GM04503 (cell line): ENCODE measurements at regions not wholly inside any gene's neighbourhood (a gene's known extent, or its start where the extent isn't known, plus 50 kb on each side); places are given as distances from the start of the nearest gene placed in this dataset.
"Not testable (repeated sequence)": the region's sequence is repeated elsewhere in the genome, so short reads cannot be mapped to it uniquely, and the experiment has no call there.

ENCODE experiments used
- DNase-seq: peaks from one replicate; pipeline ENCODE4 v3.0.0-alpha.2; 2012; ENCODE audit warnings: low read depth

DNA sequence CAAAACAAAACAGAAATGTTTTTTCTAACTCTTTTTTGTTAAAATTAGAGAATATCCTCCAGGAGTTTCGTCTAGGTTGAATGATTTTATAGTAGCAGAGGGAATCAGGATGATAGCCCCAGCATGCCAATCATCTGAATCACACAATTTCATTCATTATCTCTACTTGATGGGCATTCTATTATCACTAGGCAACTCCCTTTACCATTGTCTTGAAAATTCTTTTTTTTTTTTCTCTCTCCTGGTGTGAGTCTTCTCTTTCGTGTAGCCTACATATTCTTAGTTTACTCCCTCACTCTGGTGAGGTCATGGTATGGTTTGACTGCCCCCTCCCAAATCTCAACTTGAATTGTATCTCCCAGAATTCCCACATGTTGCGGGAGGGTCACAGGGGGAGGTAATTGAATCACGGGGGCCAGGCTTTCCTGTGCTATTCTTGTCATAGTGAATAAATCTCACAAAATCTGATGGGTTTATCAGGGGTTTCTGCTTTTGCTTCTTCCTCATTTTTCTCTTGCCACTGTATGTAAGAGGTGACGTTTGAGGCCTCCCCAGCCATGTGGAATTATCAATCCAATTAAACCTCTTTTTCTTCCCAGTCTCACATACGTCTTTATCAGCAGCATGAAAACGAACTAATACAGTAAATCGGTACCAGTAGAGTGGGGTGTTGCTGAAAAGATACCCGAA, 105.0 kb downstream of the OTUD1 start:
- no peak for DNase-seq

DNA sequence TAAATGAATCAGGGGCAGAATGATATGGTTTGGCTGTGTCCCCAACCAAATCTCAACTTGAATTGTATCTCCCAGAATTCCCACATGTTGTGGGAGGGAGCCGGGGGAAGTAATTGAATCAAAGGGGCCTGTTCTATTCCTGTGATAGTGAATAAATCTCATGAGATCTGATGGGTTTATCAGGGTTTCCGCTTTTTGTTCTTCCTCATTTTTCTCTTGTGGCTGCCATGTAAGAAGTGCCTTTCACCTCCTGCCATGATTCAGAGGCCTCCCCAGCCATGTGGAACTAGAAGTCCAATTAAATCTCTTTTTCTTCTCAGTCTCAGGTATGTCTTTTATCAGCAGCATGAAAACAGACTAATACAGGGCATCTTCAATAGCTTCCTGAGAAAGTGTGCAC, 107.0 kb downstream of the OTUD1 start:
- DNase-seq = not testable (repeated sequence)

DNA sequence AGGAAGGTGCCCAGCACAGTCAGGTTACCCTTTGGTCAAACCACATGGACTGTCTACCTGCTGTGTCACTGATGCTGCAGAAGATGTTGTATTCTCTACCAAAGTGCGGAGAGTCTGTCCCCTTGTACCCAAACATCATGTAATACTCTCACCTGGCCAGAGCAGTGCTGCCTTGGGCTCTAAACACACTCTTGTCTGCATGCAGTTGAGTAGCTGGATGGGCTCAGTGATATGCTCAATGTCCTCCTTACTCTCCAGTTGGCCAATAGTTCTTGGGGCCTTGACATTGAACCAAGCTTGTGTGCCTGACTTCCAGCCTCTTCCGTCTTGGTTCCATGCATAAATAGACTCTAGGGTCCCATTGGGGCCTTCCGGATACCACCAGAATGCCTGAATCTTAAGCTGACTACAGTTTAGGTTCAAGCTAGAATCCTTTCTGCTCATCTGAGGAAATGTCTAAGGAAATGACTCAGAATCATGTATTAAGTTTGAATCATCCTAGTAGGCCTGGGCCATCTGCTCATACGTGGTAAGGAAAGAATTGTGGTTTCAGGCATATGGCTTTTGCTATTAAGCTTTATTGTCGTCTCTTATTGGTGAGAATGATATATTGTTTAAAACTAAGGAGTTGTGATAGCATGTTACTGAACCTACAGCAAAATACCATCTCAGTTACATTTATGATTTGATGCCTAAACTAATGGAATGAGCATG, 118.0 kb downstream of the OTUD1 start:
- DNase-seq = no peak

DNA sequence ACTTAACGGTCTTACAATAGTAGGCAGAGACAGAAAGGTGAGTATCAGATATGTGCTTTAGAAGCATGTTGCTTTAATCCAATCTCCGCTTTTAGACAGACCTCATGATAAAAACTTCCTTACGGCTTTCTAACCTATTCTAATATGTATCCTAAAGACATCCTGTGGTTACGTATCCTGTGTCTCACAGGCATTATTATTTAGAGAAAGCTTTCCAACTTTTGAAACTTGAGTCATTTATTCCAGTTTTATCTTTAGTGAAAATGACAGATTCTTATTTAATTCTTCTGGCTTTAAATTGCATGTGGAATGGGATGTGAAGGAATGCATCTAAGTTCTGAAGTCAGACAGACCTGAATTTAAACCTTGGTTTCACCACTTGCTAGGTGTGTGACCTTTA, 118.9 kb downstream of the OTUD1 start:
- no peak for DNase-seq

DNA sequence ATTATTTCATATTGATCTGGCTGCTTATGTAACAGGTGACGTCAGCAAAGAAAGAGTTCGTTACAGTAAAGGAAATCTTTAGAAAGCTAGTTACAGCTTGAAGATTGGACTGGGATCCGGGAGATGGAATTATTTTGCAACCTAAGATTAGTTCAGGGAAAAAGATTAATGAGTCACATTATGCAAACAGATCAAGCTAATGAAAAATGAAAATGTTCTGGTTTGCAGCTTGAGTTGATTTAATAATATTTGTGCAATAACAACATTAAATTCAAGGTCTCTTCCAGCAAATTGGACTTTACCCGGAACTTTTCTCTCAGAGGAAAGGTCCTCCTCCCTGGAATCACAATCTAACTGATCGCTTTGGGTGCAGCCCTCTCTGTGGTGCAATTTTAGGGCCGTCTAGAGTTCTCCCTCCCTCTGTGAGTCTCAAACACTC, 119.5 kb downstream of the OTUD1 start:
- no peak for DNase-seq

DNA sequence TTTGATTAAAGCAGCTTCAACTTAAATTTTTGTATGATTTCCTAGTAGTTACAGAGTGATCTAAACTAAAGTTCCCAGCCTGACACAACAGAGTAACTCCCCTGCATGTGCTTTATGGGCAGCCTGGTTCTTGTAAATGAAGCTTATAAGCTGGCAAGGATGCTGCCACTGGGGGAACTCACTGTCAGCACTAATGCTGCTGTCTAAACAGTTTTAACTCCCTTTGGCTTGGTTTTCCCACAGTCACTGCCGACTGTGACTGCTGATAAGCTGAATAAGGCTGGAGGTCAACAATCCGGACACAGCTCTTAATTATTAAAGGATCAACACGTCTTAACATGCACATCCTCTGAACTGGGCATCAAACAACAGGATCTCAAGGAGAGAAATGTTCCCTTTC, 130.1 kb downstream of the OTUD1 start:
- no peak for DNase-seq

- DNase-seq = no peak
These were observed 133.0 kb downstream of the OTUD1 start for GRCh38 chr10:23571884-23572283.

DNA sequence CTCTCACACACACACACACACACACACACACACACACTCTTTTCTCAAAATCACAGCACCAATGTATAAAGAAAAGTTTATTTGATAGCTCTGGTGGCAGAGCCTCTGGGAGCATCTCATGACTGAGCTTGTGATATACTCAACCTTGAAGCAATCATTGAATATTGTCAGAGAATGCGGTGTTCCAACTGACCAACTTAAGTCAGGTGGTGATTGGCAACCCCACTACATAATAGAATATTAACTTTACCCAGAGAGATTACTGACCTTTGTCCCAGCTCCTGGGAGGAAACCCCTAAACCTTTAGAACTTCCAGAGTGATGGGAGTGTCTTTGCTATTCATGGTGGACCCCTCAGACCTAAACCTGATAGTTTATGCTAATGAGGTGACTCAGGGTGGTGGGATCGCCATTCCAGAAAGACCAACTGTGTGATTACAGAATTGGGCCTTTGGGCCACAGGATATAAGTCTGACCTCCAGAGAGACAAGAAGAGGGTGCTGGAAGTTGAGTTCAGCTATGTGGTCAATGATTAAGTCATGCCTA, 143.1 kb downstream of the OTUD1 start:
- DNase-seq = no peak

- no peak for DNase-seq
These were observed 145.5 kb downstream of the OTUD1 start for GRCh38 chr10:23584396-23584795.

- no peak for DNase-seq
These were observed 146.3 kb downstream of the OTUD1 start for GRCh38 chr10:23585186-23585585.

- DNase-seq = no peak
These were observed 146.8 kb downstream of the OTUD1 start for GRCh38 chr10:23585666-23586065.

DNA sequence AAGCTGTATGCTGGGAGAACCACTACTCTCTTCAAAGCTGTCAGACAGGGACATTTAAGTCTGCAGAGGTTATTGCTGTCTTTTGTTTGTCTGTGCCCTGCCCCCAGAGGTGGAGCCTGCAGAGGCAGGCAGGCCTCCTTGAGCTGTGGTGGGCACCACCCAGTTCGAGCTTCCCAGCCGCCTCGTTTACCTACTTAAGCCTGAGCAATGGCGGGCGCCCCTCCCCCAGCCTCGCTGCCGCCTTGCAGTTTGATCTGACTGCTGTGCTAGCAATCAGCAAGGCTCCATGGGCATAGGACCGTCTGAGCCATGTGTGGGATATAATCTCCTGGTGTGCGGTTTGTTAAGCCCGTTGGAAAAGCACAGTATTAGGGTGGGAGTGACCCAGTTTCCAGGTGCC, 156.4 kb downstream of the OTUD1 start:
- not testable (repeated sequence) for DNase-seq

DNA sequence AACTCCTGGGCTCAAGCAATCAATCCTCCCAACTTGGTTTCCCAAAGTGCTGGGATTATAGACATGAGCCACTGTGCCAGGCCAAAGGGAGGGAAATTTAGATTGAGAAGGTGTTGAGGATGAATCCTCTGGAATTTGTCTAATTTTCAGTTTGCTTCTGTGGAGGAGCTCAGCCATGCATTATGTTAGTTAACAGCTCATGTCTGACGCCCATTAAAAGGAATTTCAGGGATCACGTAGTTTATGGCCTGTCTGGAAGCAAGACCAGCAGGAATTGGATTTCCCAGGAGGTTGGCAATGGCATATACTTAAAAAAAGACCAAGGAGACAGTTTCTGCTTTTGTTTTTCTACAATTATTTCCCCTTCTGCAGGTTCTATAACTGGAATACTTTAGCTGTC, 165.7 kb downstream of the OTUD1 start:
- DNase-seq = no peak

- no peak for DNase-seq
These were observed 167.6 kb downstream of the OTUD1 start for GRCh38 chr10:23606456-23606855.

DNA sequence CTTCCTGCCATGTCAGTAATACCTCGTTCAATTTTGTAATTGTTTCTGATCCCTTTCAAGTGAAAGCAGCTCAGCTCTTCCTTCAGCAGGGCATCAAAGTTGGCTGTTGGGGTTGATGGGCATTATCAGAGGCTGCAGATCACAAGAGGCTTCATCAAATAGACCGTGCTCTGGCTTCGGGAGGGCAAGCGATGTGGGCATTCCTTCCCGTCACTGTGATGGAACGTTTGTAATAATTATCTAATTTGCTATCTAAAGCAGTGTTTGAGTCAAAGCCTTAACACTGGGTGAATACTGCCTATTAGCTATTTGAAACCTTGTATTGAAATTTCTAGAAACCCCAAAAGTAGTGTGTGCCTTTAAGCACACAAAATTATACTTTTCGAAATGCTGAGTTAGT, 170.1 kb downstream of the OTUD1 start:
- no peak for DNase-seq

- DNase-seq = no peak
These were observed 171.9 kb downstream of the OTUD1 start for GRCh38 chr10:23610626-23611307.

GRCh38 chr10:23611308-23612029, 172.6 kb downstream of the OTUD1 start:
- DNase-seq = no peak

DNA sequence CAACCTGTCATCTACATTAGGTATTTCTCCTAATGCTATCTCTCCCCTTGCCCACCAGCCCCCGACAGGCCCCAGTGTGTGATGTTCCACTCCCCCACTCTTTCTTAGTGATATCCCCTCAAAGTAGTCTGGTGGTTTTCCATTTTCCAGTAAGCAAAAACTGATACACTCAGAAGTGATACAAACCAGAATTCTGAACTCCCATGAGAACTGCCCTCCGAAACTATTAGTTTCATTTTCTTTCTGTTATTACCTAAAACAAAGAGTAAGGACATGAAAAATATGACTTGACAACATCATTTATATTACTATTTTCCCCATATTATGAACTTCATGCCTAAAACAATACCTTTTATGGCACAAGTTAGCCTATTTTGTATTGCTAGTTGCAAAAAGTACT, 175.0 kb downstream of the OTUD1 start:
- no peak for DNase-seq

- DNase-seq = no peak
These were observed 175.6 kb downstream of the OTUD1 start for GRCh38 chr10:23614483-23614882.

DNA sequence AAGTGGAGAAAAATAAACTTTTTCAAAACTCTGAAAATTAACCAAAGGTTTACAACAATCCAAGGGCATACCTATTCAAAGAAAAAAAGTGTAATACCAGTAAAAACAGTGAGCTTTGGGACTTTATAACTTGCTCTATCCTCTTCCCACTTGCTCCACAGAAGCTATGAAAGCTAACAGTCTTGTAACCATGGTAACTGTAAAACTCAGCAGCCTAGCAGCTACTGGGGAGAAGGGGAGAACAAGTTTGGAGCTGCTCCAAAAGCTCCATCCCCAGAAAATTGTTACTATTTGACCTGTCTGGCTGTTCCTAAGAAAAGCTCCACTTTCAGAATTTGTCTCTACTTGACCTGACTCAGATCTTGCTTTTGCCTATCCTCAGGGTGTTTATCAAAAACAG, 191.5 kb downstream of the OTUD1 start:
- DNase-seq = no peak

DNA sequence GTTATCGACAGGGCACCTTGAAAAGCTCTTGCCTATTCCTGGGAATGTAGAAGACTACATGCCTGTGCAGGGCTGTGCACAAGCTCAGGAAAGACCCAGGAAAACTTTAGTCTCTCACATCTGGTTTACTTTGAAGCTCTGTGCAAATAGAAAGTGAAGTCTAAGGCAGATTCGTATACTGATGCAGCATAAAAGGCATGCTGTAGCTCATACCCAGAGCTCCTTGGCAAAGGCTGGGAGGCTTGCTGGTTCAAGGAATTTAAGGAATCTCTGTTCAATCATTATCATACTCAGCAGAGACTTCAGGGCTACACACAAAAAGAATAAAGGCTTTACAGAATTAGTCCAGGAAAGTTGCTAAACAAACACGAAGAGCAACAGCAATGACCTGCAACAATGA, 192.0 kb downstream of the OTUD1 start:
- DNase-seq = no peak

- no peak for DNase-seq
These were observed 204.4 kb downstream of the OTUD1 start for GRCh38 chr10:23643111-23643780.
